Ectodermal cell (in vitro differentiated cells): ENCODE measurements at regions not wholly inside any gene's neighbourhood (a gene's known extent, or its start where the extent isn't known, plus 50 kb on each side); places are given as distances from the start of the nearest gene placed in this dataset.

Experiments
- H3K27ac ChIP-seq: 2 replicates; pipeline ENCODE4 v1.7.0; 2013; ENCODE audit warnings: mild to moderate bottlenecking, low read depth, low read length; ENCODE audit not compliant: insufficient read depth, poor library complexity, severe bottlenecking
- H3K27me3 ChIP-seq: 2 replicates; pipeline ENCODE4 v1.7.0; 2013; ENCODE audit warnings: mild to moderate bottlenecking, low read length; ENCODE audit not compliant: insufficient read depth, control insufficient read depth, poor library complexity, severe bottlenecking
- H3K36me3 ChIP-seq: one replicate; pipeline ENCODE4 v1.7.0; 2013; ENCODE audit warnings: low read length; ENCODE audit not compliant: control insufficient read depth, insufficient read depth
- H3K4me1 ChIP-seq: one replicate; pipeline ENCODE4 v1.7.0; 2013; ENCODE audit warnings: low read length; ENCODE audit not compliant: control insufficient read depth, insufficient read depth
- H3K4me3 ChIP-seq: 2 replicates; pipeline ENCODE4 v1.7.0; 2013; ENCODE audit warnings: low read depth, low read length, control low read depth; ENCODE audit not compliant: insufficient read depth
- H3K9me3 ChIP-seq: 2 replicates; pipeline ENCODE4 v1.7.0; 2013; ENCODE audit warnings: mild to moderate bottlenecking, low read length, moderate library complexity; ENCODE audit not compliant: control insufficient read depth
- WGBS, 2 experiments: methylation state at CpG; one replicate each; pipeline ENCODE4 v1.1.7; 2013; ENCODE audit warnings: missing lambda C conversion rate in 2 of 2; 5-methylcytosine and 5-hydroxymethylcytosine counted together

- H3K36me3 ChIP-seq: no peaks in the 10 kb centered on the region
- H3K27ac ChIP-seq: no peak overlapping the region
- no peaks in the 10 kb centered on the region for H3K27me3 ChIP-seq
- H3K9me3 ChIP-seq: no peaks in the 10 kb centered on the region
- peaks cover 4% of the 10 kb centered on the region for H3K4me1 ChIP-seq
- no peak overlapping the region for H3K4me3 ChIP-seq
- WGBS, 2 experiments: 89 to 95% methylated on average over 7 to 8 of the region's 8 CpGs
These were observed 1048.1 kb downstream of the MCTP2 start for GRCh38 chr15:95279277-95280019.

GRCh38 chr15:95280711-95281110 is 1049.3 kb downstream of the MCTP2 start:
- no peak overlapping the region for H3K4me3 ChIP-seq
- no peaks in the 10 kb centered on the region for H3K36me3 ChIP-seq
- WGBS, 2 experiments: 93 to 96% methylated on average over 5 of the region's 5 CpGs
- H3K4me1 ChIP-seq: peaks cover 16% of the 10 kb centered on the region
- H3K27ac ChIP-seq: no peak overlapping the region
- no peaks in the 10 kb centered on the region for H3K27me3 ChIP-seq
- H3K9me3 ChIP-seq: no peaks in the 10 kb centered on the region

GRCh38 chr15:95281470-95281869 is 1049.0 kb upstream of the NR2F2 start:
- Histone ChIP-seq H3K27me3 (no peaks in the 10 kb centered on the region), H3K27ac (no peak overlapping the region), H3K36me3 (no peaks in the 10 kb centered on the region), H3K4me3 (no peak overlapping the region), H3K9me3 (no peaks in the 10 kb centered on the region), H3K4me1 (peaks cover 23% of the 10 kb centered on the region)
- WGBS, 2 experiments: 100% methylated on average over 2 of the region's 2 CpGs

- H3K9me3 ChIP-seq: no peaks in the 10 kb centered on the region
- no peaks in the 10 kb centered on the region for H3K27me3 ChIP-seq
- H3K4me1 ChIP-seq: peaks cover 49% of the 10 kb centered on the region
- 97 to 100% methylated on average over 2 to 4 of the region's 4 CpGs for WGBS, 2 experiments
- H3K4me3 ChIP-seq: no peak overlapping the region
- H3K27ac ChIP-seq: no peak overlapping the region
- no peaks in the 10 kb centered on the region for H3K36me3 ChIP-seq
These were observed 1046.0 kb upstream of the NR2F2 start for GRCh38 chr15:95284492-95284891.

GRCh38 chr15:95284933-95285421 is 1045.5 kb upstream of the NR2F2 start:
- 21 to 22% methylated on average over 3 of the region's 3 CpGs for WGBS, 2 experiments
- Histone ChIP-seq H3K4me3 (no peak overlapping the region), H3K27me3 (no peaks in the 10 kb centered on the region), H3K36me3 (no peaks in the 10 kb centered on the region), H3K4me1 (peaks cover 54% of the 10 kb centered on the region), H3K9me3 (no peaks in the 10 kb centered on the region), H3K27ac (peak overlapping the region; percentile 53)

- H3K4me1 ChIP-seq: peaks cover 68% of the 10 kb centered on the region
- H3K27ac ChIP-seq: peak overlapping the region; percentile 92
- 22 to 26% methylated on average over 8 to 10 of the region's 10 CpGs for WGBS, 2 experiments
- no peaks in the 10 kb centered on the region for H3K36me3 ChIP-seq
- H3K27me3 ChIP-seq: no peaks in the 10 kb centered on the region
- H3K9me3 ChIP-seq: no peaks in the 10 kb centered on the region
- H3K4me3 ChIP-seq: no peak overlapping the region
These were observed 1044.1 kb upstream of the NR2F2 start for GRCh38 chr15:95286352-95286880.

- H3K4me3 ChIP-seq: no peak overlapping the region
- H3K27me3 ChIP-seq: no peaks in the 10 kb centered on the region
- no peaks in the 10 kb centered on the region for H3K36me3 ChIP-seq
- peaks cover 68% of the 10 kb centered on the region for H3K4me1 ChIP-seq
- no peaks in the 10 kb centered on the region for H3K9me3 ChIP-seq
- peak overlapping the region; percentile 92 for H3K27ac ChIP-seq
- 14 to 22% methylated on average over 9 of the region's 9 CpGs for WGBS, 2 experiments
These were observed 1042.8 kb upstream of the NR2F2 start for GRCh38 chr15:95287720-95288103.

- Histone ChIP-seq H3K9me3 (no peaks in the 10 kb centered on the region), H3K27ac (no peak overlapping the region), H3K27me3 (no peaks in the 10 kb centered on the region), H3K36me3 (no peaks in the 10 kb centered on the region), H3K4me1 (peaks cover 68% of the 10 kb centered on the region), H3K4me3 (no peak overlapping the region)
- WGBS, 2 experiments: 100% methylated on average over 1 of the region's 1 CpG; no CpG with 5 or more reads in 1 of the 2 experiments
These were observed 1041.9 kb upstream of the NR2F2 start for GRCh38 chr15:95288626-95289025.

GRCh38 chr15:95290176-95290974 is 1040.1 kb upstream of the NR2F2 start:
- Histone ChIP-seq H3K9me3 (no peaks in the 10 kb centered on the region), H3K4me3 (no peak overlapping the region), H3K27me3 (no peaks in the 10 kb centered on the region), H3K27ac (no peak overlapping the region), H3K36me3 (no peaks in the 10 kb centered on the region), H3K4me1 (peaks cover 55% of the 10 kb centered on the region)
- WGBS, 2 experiments: 89% methylated on average over 12 of the region's 12 CpGs

GRCh38 chr15:95291898-95292472 is 1038.5 kb upstream of the NR2F2 start:
- no peak overlapping the region for H3K4me3 ChIP-seq
- H3K27me3 ChIP-seq: no peaks in the 10 kb centered on the region
- no peak overlapping the region for H3K27ac ChIP-seq
- 70 to 81% methylated on average over 2 to 3 of the region's 3 CpGs for WGBS, 2 experiments
- no peaks in the 10 kb centered on the region for H3K9me3 ChIP-seq
- H3K4me1 ChIP-seq: peaks cover 42% of the 10 kb centered on the region
- H3K36me3 ChIP-seq: no peaks in the 10 kb centered on the region
